ENCODE measurements at regions not wholly inside any gene's neighbourhood (a gene's known extent, or its start where the extent isn't known, plus 50 kb on each side); places are given as distances from the start of the nearest gene placed in this dataset.
"Not testable (repeated sequence)": the region's sequence is repeated elsewhere in the genome, so short reads cannot be mapped to it uniquely, and the experiment has no call there.

- no peak for DNase-seq (ENCODE audit: low read depth)
- no peak overlapping the region for H3K4me3 ChIP-seq (ENCODE audit: low read length)
- no peak for TF ChIP-seq CTCF (conservative IDR thresholded peaks at IDR 0.05; ENCODE audit: low read length)
These were observed 333.5 kb upstream of the NUPR2 start for GRCh38 chr7:56449762-56450161.

- TF ChIP-seq CTCF (conservative IDR thresholded peaks at IDR 0.05; ENCODE audit: low read length), result no peak
- no peak for DNase-seq (ENCODE audit: low read depth)
- no peak overlapping the region for H3K4me3 ChIP-seq (ENCODE audit: low read length)
These were observed 331.9 kb upstream of the NUPR2 start for GRCh38 chr7:56447864-56448693.

GRCh38 chr7:56420528-56420927, 304.3 kb upstream of the NUPR2 start:
- not testable (repeated sequence) for H3K4me3 ChIP-seq (ENCODE audit: low read length); DNase-seq (ENCODE audit: low read depth)

GRCh38 chr7:56375173-56375572, 259.0 kb upstream of the NUPR2 start:
- no peak overlapping the region for H3K4me3 ChIP-seq (ENCODE audit: low read length)
- no peak for DNase-seq (ENCODE audit: low read depth)
- TF ChIP-seq CTCF (conservative IDR thresholded peaks at IDR 0.05; ENCODE audit: low read length), result no peak

GRCh38 chr7:56374666-56375065, 258.4 kb upstream of the NUPR2 start:
- H3K4me3 ChIP-seq (ENCODE audit: low read length); DNase-seq (ENCODE audit: low read depth): not testable (repeated sequence)

GRCh38 chr7:56373314-56373713, 257.1 kb upstream of the NUPR2 start:
- DNase-seq (ENCODE audit: low read depth), result peak; percentile 40
- H3K4me3 ChIP-seq (ENCODE audit: low read length), result not testable (repeated sequence)

GRCh38 chr7:56371792-56372191, 255.6 kb upstream of the NUPR2 start:
- H3K4me3 ChIP-seq (ENCODE audit: low read length); DNase-seq (ENCODE audit: low read depth): not testable (repeated sequence)

GRCh38 chr7:56370208-56370872, 254.1 kb upstream of the NUPR2 start:
- not testable (repeated sequence) for DNase-seq (ENCODE audit: low read depth); H3K4me3 ChIP-seq (ENCODE audit: low read length)

GRCh38 chr7:56367914-56368313, 251.7 kb upstream of the NUPR2 start:
- DNase-seq (ENCODE audit: low read depth); H3K4me3 ChIP-seq (ENCODE audit: low read length): not testable (repeated sequence)

GRCh38 chr7:56367411-56367810, 251.2 kb upstream of the NUPR2 start:
- DNase-seq (ENCODE audit: low read depth); H3K4me3 ChIP-seq (ENCODE audit: low read length): not testable (repeated sequence)

- DNase-seq (ENCODE audit: low read depth); H3K4me3 ChIP-seq (ENCODE audit: low read length): not testable (repeated sequence)
These were observed 250.5 kb upstream of the NUPR2 start for GRCh38 chr7:56366701-56367100.

- DNase-seq (ENCODE audit: low read depth), result not testable (repeated sequence)
These were observed 236.4 kb upstream of the NUPR2 start for GRCh38 chr7:56352576-56352975.

GRCh38 chr7:56351181-56351580, 235.0 kb upstream of the NUPR2 start:
- not testable (repeated sequence) for DNase-seq (ENCODE audit: low read depth)

More at GRCh38 chr7:56352576-56352975, 236.4 kb upstream of the NUPR2 start:
- not testable (repeated sequence) for H3K4me3 ChIP-seq (ENCODE audit: low read length)

GRCh38 chr7:56348311-56348710, 232.1 kb upstream of the NUPR2 start:
- DNase-seq (ENCODE audit: low read depth); H3K4me3 ChIP-seq (ENCODE audit: low read length): not testable (repeated sequence)

More at GRCh38 chr7:56351181-56351580, 235.0 kb upstream of the NUPR2 start:
- not testable (repeated sequence) for H3K4me3 ChIP-seq (ENCODE audit: low read length)

- DNase-seq (ENCODE audit: low read depth), result not testable (repeated sequence)
These were observed 212.1 kb upstream of the NUPR2 start for GRCh38 chr7:56328327-56328726.

More at GRCh38 chr7:56328327-56328726, 212.1 kb upstream of the NUPR2 start:
- not testable (repeated sequence) for H3K4me3 ChIP-seq (ENCODE audit: low read length)

Measured in AG10803 (cell line).